Upper lobe of left lung (tissue), 6 donors: ENCODE measurements at regions not wholly inside any gene's neighbourhood (a gene's known extent, or its start where the extent isn't known, plus 50 kb on each side); places are given as distances from the start of the nearest gene placed in this dataset.

Experiments used
- ATAC-seq, 2 donors: fragments of 200-7000 bp; cut with Tn5 transposase; one replicate each; pipeline ENCODE4 v1.9.1; 2022; ENCODE audit warnings: mild to moderate bottlenecking in 2 of 2, moderate library complexity in 2 of 2; ENCODE audit not compliant: low FRiP score in 2 of 2
- DNase-seq, 2 donors: peaks; one replicate each; pipeline ENCODE4 v3.0.0-alpha.2; 2019 to 2020
- H3K27ac ChIP-seq, 4 donors: fragments of 200-600 bp; sonication (generic); one replicate each; pipeline ENCODE4 v1.5.1; 2016 to 2019
- H3K27me3 ChIP-seq, 4 donors: fragments of 200-600 bp; sonication (generic); one replicate each; pipeline ENCODE4 v1.5.1; 2017 to 2019
- H3K36me3 ChIP-seq, 4 donors: fragments of 200-600 bp; sonication (generic); one replicate each; pipeline ENCODE4 v1.5.1; 2016 to 2019
- H3K4me1 ChIP-seq, 4 donors: fragments of 200-600 bp; sonication (generic); one replicate each; pipeline ENCODE4 v1.5.1; 2018 to 2019
- H3K4me3 ChIP-seq, 4 donors: fragments of 200-600 bp; sonication (generic); one replicate each; pipeline ENCODE4 v1.5.1; 2017 to 2019; ENCODE audit warnings: mild to moderate bottlenecking in 2 of 4, moderate library complexity in 1 of 4
- H3K9me3 ChIP-seq, 4 donors: fragments of 200-600 bp; sonication (generic); one replicate each; pipeline ENCODE4 v1.5.1; 2018 to 2019
- EP300 ChIP-seq, 4 donors: sonication (generic); formaldehyde crosslinking; IDR thresholded peaks; one replicate each; pipeline ENCODE4 v1.5.1; 2017; ENCODE audit warnings: antibody characterized with exemption in 4 of 4, control low read depth in 2 of 4
- POLR2A ChIP-seq, 4 donors: fragments of 450-650 bp; IDR thresholded peaks; one replicate each; pipeline ENCODE4 v1.5.1; 2016 to 2017; ENCODE audit warnings: antibody characterized with exemption in 4 of 4, mild to moderate bottlenecking in 2 of 4
- POLR2AphosphoS5 ChIP-seq, 2 donors: sonication (generic); formaldehyde crosslinking; IDR thresholded peaks; one replicate each; pipeline ENCODE4 v1.5.1; 2017; ENCODE audit warnings: antibody characterized with exemption in 2 of 2
- WGBS, 2 donors: methylation state at CpG; one replicate each; pipeline ENCODE4 v1.1.5; 2017 to 2018; 5-methylcytosine and 5-hydroxymethylcytosine counted together
- TF ChIP-seq, protein P1 (sequence below), 6 experiments: fragments of 450-650 bp in 4 of 6; fragments of 200-600 bp in 2 of 6; sonication (generic) in 2 of 6; IDR thresholded peaks; one replicate each; pipeline ENCODE4 v1.5.1; 2016 to 2019; ENCODE audit warnings: antibody characterized with exemption in 6 of 6
- donor health status: DM: no; HTN: no; CAD: no; lungs with moderate emphysema.
- donor health status: DM: no; HTN: yes; CAD: no; lungs with severe emphysema.

DNA sequence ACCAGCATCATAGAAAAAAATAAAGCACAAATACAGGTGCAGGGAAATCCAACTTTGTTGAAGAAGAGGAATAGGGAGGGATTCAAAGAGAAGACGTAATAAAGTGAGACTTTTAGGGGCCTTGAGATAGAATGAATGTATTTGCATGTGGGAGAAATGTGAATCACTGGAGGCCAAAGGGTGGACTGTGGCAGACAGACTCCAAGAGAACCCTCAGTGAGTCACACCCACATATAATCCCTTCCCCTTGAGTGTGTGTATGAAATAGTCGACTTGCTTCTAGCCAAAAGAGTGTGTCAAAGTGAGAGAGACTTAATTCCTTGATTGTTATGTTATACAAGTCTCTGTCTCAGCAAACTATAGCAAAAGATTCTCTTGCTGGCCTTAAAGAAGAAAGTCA lies 101.3 kb upstream of the GHITM start:
- no peaks in the 10 kb centered on the region for H3K4me1 ChIP-seq
- 73 to 79% methylated on average over 2 of the region's 2 CpGs for WGBS, 2 donors
- no peaks in the 10 kb centered on the region for H3K9me3 ChIP-seq
- no peak overlapping the region for H3K27ac ChIP-seq
- ATAC-seq (no peak), DNase-seq (no peak)
- TF ChIP-seq POLR2A (IDR thresholded peaks at IDR 0.05) (no peak), EP300 (IDR thresholded peaks at IDR 0.05) (no peak), POLR2AphosphoS5 (IDR thresholded peaks at IDR 0.05) (no peak)
- TF ChIP-seq, protein P1, sequence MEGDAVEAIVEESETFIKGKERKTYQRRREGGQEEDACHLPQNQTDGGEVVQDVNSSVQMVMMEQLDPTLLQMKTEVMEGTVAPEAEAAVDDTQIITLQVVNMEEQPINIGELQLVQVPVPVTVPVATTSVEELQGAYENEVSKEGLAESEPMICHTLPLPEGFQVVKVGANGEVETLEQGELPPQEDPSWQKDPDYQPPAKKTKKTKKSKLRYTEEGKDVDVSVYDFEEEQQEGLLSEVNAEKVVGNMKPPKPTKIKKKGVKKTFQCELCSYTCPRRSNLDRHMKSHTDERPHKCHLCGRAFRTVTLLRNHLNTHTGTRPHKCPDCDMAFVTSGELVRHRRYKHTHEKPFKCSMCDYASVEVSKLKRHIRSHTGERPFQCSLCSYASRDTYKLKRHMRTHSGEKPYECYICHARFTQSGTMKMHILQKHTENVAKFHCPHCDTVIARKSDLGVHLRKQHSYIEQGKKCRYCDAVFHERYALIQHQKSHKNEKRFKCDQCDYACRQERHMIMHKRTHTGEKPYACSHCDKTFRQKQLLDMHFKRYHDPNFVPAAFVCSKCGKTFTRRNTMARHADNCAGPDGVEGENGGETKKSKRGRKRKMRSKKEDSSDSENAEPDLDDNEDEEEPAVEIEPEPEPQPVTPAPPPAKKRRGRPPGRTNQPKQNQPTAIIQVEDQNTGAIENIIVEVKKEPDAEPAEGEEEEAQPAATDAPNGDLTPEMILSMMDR (IDR thresholded peaks at IDR 0.05) = no peak
- H3K27me3 ChIP-seq = no peaks in the 10 kb centered on the region
- H3K36me3 ChIP-seq = no peaks in the 10 kb centered on the region
- H3K4me3 ChIP-seq = no peak overlapping the region

DNA sequence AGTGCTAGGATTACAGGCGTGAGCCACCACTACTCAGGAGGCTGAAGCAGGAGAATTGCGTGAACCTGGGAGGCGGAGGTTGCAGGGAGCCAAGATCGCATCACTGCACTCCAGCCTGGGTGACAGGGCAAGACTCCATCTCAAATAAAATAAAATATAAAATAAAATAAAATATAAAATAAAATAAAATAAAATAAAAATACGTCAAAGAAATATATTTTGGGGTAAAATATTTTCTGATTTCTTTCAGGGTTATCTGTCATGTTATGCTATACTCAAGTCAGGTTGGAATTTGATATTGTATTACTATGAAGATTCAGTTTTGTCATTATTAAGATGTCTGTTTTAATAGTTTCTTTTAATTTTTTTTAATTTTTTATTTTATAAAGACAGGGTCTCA lies 99.4 kb upstream of the GHITM start:
- WGBS, 2 donors = 72 to 83% methylated on average over 5 of the region's 5 CpGs
- ATAC-seq = no peak
- no peak overlapping the region for H3K27ac ChIP-seq

DNA sequence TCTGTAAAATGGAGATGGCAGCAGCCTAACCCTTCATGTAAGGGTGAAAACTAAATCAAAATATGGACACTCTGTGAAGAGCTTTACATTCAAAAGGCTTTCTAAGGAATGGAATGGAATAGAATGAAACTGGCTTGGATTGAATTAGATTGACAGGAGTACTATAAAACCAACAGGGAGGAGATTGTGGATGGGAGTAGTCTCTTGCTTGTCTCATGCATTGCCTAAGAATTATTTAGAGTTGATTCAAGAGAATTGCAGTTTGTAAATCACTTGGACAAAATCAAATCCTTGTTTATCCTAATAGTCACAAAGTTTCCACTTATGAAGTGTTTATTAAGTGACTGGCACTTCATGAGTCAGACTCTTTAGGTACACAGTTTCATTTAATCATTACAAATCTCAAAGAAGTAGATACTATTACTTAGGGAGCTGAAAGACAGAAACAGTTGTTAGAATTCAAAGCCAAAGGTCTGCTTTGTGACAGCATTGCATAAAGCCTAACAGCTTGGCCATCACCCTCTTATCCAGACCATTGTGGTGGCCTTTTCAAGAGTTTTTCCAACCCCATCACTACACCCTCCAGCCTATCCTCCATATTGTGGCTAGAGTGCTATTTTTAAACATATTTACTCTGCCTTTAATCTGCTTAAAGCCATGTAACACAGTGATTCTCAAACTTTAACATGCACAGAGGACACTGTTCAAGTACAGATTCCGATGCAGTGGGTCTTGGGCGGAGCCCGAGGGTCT lies 91.9 kb upstream of the GHITM start:
- 83 to 98% methylated on average over 3 of the region's 3 CpGs for WGBS, 2 donors
- no peak for DNase-seq
- Histone ChIP-seq H3K27ac (no peak overlapping the region), H3K4me1 (no peaks in the 10 kb centered on the region), H3K9me3 (peaks cover 0 to 5% (median 0%) of the 10 kb centered on the region in 4 donors), H3K4me3 (no peak overlapping the region), H3K27me3 (no peaks in the 10 kb centered on the region), H3K36me3 (no peaks in the 10 kb centered on the region)
- no peak for ATAC-seq
- TF ChIP-seq POLR2AphosphoS5 (IDR thresholded peaks at IDR 0.05) (no peak), EP300 (IDR thresholded peaks at IDR 0.05) (no peak), POLR2A (IDR thresholded peaks at IDR 0.05) (no peak)
- TF ChIP-seq, protein P1 (IDR thresholded peaks at IDR 0.05) = no peak

More for the DNA sequence above, 99.4 kb upstream of the GHITM start:
- TF ChIP-seq POLR2AphosphoS5 (IDR thresholded peaks at IDR 0.05) = no peak
- TF ChIP-seq POLR2A (IDR thresholded peaks at IDR 0.05) = no peak
- TF ChIP-seq, protein P1 (IDR thresholded peaks at IDR 0.05) = no peak
- no peak for TF ChIP-seq EP300 (IDR thresholded peaks at IDR 0.05)
- no peak overlapping the region for H3K4me3 ChIP-seq
- H3K36me3 ChIP-seq = no peaks in the 10 kb centered on the region
- H3K9me3 ChIP-seq = no peaks in the 10 kb centered on the region
- H3K4me1 ChIP-seq = no peaks in the 10 kb centered on the region
- H3K27me3 ChIP-seq = no peaks in the 10 kb centered on the region
- no peak for DNase-seq

DNA sequence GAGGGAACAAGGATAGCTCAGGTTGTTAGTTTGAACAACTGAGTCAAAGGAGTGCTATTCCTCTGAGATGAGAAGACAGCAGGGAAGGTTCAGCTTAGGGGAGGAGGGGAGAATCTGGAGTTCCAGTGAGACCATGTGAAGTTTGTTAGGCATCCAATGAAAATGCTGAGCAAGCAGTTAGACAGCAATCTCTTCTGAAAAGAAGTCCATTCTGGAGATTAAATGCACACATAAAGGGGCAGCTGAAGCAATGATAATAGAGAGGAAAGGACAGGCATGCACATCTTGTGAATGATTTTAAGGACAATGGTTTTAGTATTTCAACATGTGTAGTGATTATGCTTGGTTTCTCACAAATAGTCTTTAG lies 89.7 kb upstream of the GHITM start:
- TF ChIP-seq EP300 (IDR thresholded peaks at IDR 0.05) = no peak
- no peak for TF ChIP-seq POLR2A (IDR thresholded peaks at IDR 0.05)
- TF ChIP-seq POLR2AphosphoS5 (IDR thresholded peaks at IDR 0.05) = no peak
- TF ChIP-seq, protein P1 (IDR thresholded peaks at IDR 0.05) = no peak
- ATAC-seq (no peak), DNase-seq (no peak)
- H3K9me3 ChIP-seq = peaks cover 0 to 5% (median 0%) of the 10 kb centered on the region in 4 donors
- no peak overlapping the region for H3K4me3 ChIP-seq
- H3K27me3 ChIP-seq = no peaks in the 10 kb centered on the region
- H3K4me1 ChIP-seq = no peaks in the 10 kb centered on the region
- no peaks in the 10 kb centered on the region for H3K36me3 ChIP-seq
- H3K27ac ChIP-seq = no peak overlapping the region

DNA sequence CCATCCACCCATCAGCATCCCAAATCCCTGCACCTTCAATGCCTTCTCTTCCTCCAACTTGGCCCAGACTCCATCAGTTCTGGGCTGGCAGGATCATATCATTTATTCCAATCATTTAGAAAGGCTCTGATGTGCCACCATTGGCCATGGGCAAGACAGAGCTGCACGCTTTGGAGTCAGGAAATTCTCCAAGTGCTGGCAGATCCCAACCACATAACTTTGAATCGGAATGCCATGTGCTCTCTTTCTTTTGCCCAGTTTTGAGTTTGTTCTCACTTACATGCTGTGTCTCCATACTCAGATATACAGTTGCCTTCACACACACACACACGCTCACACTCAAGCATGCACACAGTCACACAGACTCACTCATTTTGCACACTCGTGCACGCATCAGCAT lies 85.7 kb upstream of the GHITM start:
- ATAC-seq = no peak

More for the DNA sequence above, 85.7 kb upstream of the GHITM start:
- Histone ChIP-seq H3K4me1 (no peaks in the 10 kb centered on the region), H3K27ac (no peak overlapping the region), H3K9me3 (peaks cover 0 to 5% (median 0%) of the 10 kb centered on the region in 4 donors), H3K27me3 (no peaks in the 10 kb centered on the region), H3K4me3 (no peak overlapping the region), H3K36me3 (no peaks in the 10 kb centered on the region)
- WGBS, 2 donors = 89 to 90% methylated on average over 5 of the region's 5 CpGs
- DNase-seq = no peak
- TF ChIP-seq, protein P1 (IDR thresholded peaks at IDR 0.05) = no peak
- no peak for TF ChIP-seq POLR2A (IDR thresholded peaks at IDR 0.05)
- TF ChIP-seq POLR2AphosphoS5 (IDR thresholded peaks at IDR 0.05) = no peak
- TF ChIP-seq EP300 (IDR thresholded peaks at IDR 0.05) = no peak
